ENCODE measurements at regions not wholly inside any gene's neighbourhood (a gene's known extent, or its start where the extent isn't known, plus 50 kb on each side); places are given as distances from the start of the nearest gene placed in this dataset.

- TF ChIP-seq SIN3A (IDR thresholded peaks at IDR 0.05; ENCODE audit: borderline replicate concordance, insufficient read depth, low read depth, low read length) (no peak), TCF7L2 (IDR thresholded peaks at IDR 0.05; ENCODE audit: low read depth, low read length) (no peak), POLR2AphosphoS5 (IDR thresholded peaks at IDR 0.05; ENCODE audit: low read depth, low read length) (no peak)
- TF ChIP-seq, protein P1, sequence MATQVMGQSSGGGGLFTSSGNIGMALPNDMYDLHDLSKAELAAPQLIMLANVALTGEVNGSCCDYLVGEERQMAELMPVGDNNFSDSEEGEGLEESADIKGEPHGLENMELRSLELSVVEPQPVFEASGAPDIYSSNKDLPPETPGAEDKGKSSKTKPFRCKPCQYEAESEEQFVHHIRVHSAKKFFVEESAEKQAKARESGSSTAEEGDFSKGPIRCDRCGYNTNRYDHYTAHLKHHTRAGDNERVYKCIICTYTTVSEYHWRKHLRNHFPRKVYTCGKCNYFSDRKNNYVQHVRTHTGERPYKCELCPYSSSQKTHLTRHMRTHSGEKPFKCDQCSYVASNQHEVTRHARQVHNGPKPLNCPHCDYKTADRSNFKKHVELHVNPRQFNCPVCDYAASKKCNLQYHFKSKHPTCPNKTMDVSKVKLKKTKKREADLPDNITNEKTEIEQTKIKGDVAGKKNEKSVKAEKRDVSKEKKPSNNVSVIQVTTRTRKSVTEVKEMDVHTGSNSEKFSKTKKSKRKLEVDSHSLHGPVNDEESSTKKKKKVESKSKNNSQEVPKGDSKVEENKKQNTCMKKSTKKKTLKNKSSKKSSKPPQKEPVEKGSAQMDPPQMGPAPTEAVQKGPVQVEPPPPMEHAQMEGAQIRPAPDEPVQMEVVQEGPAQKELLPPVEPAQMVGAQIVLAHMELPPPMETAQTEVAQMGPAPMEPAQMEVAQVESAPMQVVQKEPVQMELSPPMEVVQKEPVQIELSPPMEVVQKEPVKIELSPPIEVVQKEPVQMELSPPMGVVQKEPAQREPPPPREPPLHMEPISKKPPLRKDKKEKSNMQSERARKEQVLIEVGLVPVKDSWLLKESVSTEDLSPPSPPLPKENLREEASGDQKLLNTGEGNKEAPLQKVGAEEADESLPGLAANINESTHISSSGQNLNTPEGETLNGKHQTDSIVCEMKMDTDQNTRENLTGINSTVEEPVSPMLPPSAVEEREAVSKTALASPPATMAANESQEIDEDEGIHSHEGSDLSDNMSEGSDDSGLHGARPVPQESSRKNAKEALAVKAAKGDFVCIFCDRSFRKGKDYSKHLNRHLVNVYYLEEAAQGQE (IDR thresholded peaks at IDR 0.05; ENCODE audit: insufficient read depth in 1 of 2, low read depth in 2 of 2, low read length in 1 of 2), result no peak
- TF ChIP-seq, protein P2, sequence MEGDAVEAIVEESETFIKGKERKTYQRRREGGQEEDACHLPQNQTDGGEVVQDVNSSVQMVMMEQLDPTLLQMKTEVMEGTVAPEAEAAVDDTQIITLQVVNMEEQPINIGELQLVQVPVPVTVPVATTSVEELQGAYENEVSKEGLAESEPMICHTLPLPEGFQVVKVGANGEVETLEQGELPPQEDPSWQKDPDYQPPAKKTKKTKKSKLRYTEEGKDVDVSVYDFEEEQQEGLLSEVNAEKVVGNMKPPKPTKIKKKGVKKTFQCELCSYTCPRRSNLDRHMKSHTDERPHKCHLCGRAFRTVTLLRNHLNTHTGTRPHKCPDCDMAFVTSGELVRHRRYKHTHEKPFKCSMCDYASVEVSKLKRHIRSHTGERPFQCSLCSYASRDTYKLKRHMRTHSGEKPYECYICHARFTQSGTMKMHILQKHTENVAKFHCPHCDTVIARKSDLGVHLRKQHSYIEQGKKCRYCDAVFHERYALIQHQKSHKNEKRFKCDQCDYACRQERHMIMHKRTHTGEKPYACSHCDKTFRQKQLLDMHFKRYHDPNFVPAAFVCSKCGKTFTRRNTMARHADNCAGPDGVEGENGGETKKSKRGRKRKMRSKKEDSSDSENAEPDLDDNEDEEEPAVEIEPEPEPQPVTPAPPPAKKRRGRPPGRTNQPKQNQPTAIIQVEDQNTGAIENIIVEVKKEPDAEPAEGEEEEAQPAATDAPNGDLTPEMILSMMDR (IDR thresholded peaks at IDR 0.05), result no peak
- DNase-seq (ENCODE audit: low read depth, low spot score), result no peak
- ChIA-PET POLR2A (no interaction called here), CTCF (no interaction called here)
- H3K4me3 ChIP-seq (ENCODE audit: low read depth in 2 of 2, low read length in 2 of 2), result no peak overlapping the region
- H3K4me1 ChIP-seq (ENCODE audit: control insufficient read depth, insufficient read depth, low read length), result no peaks in the 10 kb centered on the region
- no peaks in the 10 kb centered on the region for H3K36me3 ChIP-seq (ENCODE audit: control insufficient read depth, insufficient read depth, low read length)
- intact Hi-C loops (cut with micrococcal nuclease; ENCODE audit: unreplicated experiment) (no loop called here), in situ Hi-C loops (cut with HindIII; ENCODE audit: low pct_unique_long_range_greater_than_20kb, low sequenced_read_pairs) (no loop called here)
- no peak overlapping the region for H3K27ac ChIP-seq (ENCODE audit: low read length)
- no peak for ATAC-seq
- no peaks in the 10 kb centered on the region for H3K27me3 ChIP-seq (ENCODE audit: control insufficient read depth, insufficient read depth, low read length)
- no peaks in the 10 kb centered on the region for H3K9me3 ChIP-seq (ENCODE audit: control insufficient read depth, insufficient read depth, low read depth, low read length)
- BruUV-seq (replicated peaks), result no TSS peak
These were observed 915.7 kb upstream of the PCDH9 start for GRCh38 chr13:68145852-68146251.

DNA sequence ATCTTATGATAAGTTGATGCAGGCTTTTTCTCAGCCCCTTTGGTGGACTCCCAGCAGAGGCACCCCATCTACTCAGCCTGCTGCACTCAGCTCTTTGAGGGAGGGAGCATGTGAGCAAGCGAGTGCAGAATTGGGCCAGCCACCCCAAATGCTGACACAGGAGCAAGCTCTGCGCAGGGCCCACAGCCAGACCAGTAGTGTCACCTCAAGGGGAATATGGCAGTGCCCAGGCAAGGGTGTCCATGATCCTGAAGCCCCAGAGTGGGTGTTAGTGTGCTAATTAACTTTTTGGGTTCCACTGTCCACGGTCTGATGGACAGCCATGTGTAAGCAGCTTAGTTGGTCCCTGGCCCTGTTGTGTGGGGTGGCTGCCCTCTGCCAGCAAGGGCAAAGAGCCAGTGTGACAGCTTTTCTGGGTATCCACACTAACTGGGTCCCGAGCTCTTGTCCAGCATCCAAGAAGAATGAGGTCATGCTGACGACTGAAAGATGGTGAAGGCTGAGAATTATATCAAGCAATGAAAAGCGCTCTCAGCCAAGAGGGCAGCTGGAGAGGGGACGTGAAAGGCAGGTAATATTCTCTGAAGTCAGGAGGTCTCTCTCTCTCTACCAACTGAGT is 898.3 kb upstream of the PCDH9 start:
- Histone ChIP-seq H3K36me3 (ENCODE audit: control insufficient read depth, insufficient read depth, low read length) (no peaks in the 10 kb centered on the region), H3K4me1 (ENCODE audit: control insufficient read depth, insufficient read depth, low read length) (no peaks in the 10 kb centered on the region), H3K27me3 (ENCODE audit: control insufficient read depth, insufficient read depth, low read length) (no peaks in the 10 kb centered on the region), H3K9me3 (ENCODE audit: control insufficient read depth, insufficient read depth, low read depth, low read length) (no peaks in the 10 kb centered on the region), H3K4me3 (ENCODE audit: low read depth in 2 of 2, low read length in 2 of 2) (no peak overlapping the region), H3K27ac (ENCODE audit: low read length) (no peak overlapping the region)
- no peak for TF ChIP-seq POLR2AphosphoS5 (IDR thresholded peaks at IDR 0.05; ENCODE audit: low read depth, low read length)
- TF ChIP-seq, protein P2 (IDR thresholded peaks at IDR 0.05), result no peak
- no peak for TF ChIP-seq SIN3A (IDR thresholded peaks at IDR 0.05; ENCODE audit: borderline replicate concordance, insufficient read depth, low read depth, low read length)
- no peak for TF ChIP-seq TCF7L2 (IDR thresholded peaks at IDR 0.05; ENCODE audit: low read depth, low read length)
- TF ChIP-seq, protein P1 (IDR thresholded peaks at IDR 0.05; ENCODE audit: insufficient read depth in 1 of 2, low read depth in 2 of 2, low read length in 1 of 2), result no peak
- in situ Hi-C loops (cut with HindIII; ENCODE audit: low pct_unique_long_range_greater_than_20kb, low sequenced_read_pairs) (no loop called here), intact Hi-C loops (cut with micrococcal nuclease; ENCODE audit: unreplicated experiment) (no loop called here)
- no peak for ATAC-seq
- ChIA-PET CTCF (no interaction called here), POLR2A (no interaction called here)
- no peak for DNase-seq (ENCODE audit: low read depth, low spot score)
- BruUV-seq (replicated peaks), result no TSS peak
